Urothelium cell line (cell line): ENCODE measurements at regions not wholly inside any gene's neighbourhood (a gene's known extent, or its start where the extent isn't known, plus 50 kb on each side); places are given as distances from the start of the nearest gene placed in this dataset.

Experiments used
- DNase-seq: peaks from one replicate; pipeline ENCODE4 v3.0.0; 2011; ENCODE audit warnings: low spot score, mixed read lengths
- FAIRE-seq: peaks from 2 replicates; lab custom pipeline; 2011; peaks lifted over from hg19 to GRCh38; lab: Jason Lieb, UNC

- DNase-seq, result no peak
- no peak for FAIRE-seq
These were observed 1989.0 kb downstream of the C4orf33 start for GRCh38 chr4:131084997-131085396.

- DNase-seq (peak; percentile 2), FAIRE-seq (no peak)
These were observed 1995.9 kb downstream of the C4orf33 start for GRCh38 chr4:131091896-131092295.

GRCh38 chr4:131093303-131093702 lies 1997.4 kb downstream of the C4orf33 start:
- FAIRE-seq, result no peak
- DNase-seq, result no peak

- DNase-seq (no peak), FAIRE-seq (no peak)
These were observed 2003.0 kb downstream of the C4orf33 start for GRCh38 chr4:131098976-131099375.

GRCh38 chr4:131113273-131113672 lies 2017.3 kb downstream of the C4orf33 start:
- FAIRE-seq, result no peak
- DNase-seq, result no peak

- no peak for DNase-seq
- FAIRE-seq, result no peak
These were observed 2017.8 kb downstream of the C4orf33 start for GRCh38 chr4:131113704-131114103.

GRCh38 chr4:131119661-131120060 lies 2023.7 kb downstream of the C4orf33 start:
- FAIRE-seq (no peak), DNase-seq (no peak)

GRCh38 chr4:131137196-131137595 lies 2011.9 kb upstream of the PCDH10 start:
- no peak for DNase-seq
- no peak for FAIRE-seq

GRCh38 chr4:131159261-131159660 lies 1989.8 kb upstream of the PCDH10 start:
- FAIRE-seq, result no peak
- no peak for DNase-seq

GRCh38 chr4:131192318-131192717 lies 1956.8 kb upstream of the PCDH10 start:
- DNase-seq, result no peak
- FAIRE-seq, result no peak

- DNase-seq (no peak), FAIRE-seq (no peak)
These were observed 1941.5 kb upstream of the PCDH10 start for GRCh38 chr4:131207589-131207988.

GRCh38 chr4:131248314-131248713 lies 1900.8 kb upstream of the PCDH10 start:
- FAIRE-seq (no peak), DNase-seq (no peak)

- DNase-seq (no peak), FAIRE-seq (no peak)
These were observed 1897.8 kb upstream of the PCDH10 start for GRCh38 chr4:131251321-131251720.

- no peak for DNase-seq
- FAIRE-seq, result no peak
These were observed 1891.9 kb upstream of the PCDH10 start for GRCh38 chr4:131257241-131257640.

GRCh38 chr4:131258361-131258760 lies 1890.7 kb upstream of the PCDH10 start:
- no peak for DNase-seq
- FAIRE-seq, result no peak

- FAIRE-seq, result no peak
- DNase-seq, result no peak
These were observed 1860.7 kb upstream of the PCDH10 start for GRCh38 chr4:131288441-131288840.

- FAIRE-seq (no peak), DNase-seq (no peak)
These were observed 1852.9 kb upstream of the PCDH10 start for GRCh38 chr4:131296192-131296591.

GRCh38 chr4:131302108-131302507 lies 1847.0 kb upstream of the PCDH10 start:
- DNase-seq (no peak), FAIRE-seq (no peak)

GRCh38 chr4:131304686-131305085 lies 1844.4 kb upstream of the PCDH10 start:
- FAIRE-seq, result no peak
- DNase-seq, result no peak

GRCh38 chr4:131309628-131310027 lies 1839.5 kb upstream of the PCDH10 start:
- DNase-seq, result no peak
- no peak for FAIRE-seq

- no peak for DNase-seq
- FAIRE-seq, result no peak
These were observed 1833.0 kb upstream of the PCDH10 start for GRCh38 chr4:131316086-131316485.

- no peak for DNase-seq
These were observed 1811.2 kb upstream of the PCDH10 start for GRCh38 chr4:131337936-131338335.

GRCh38 chr4:131339137-131339536 lies 1810.0 kb upstream of the PCDH10 start:
- DNase-seq, result no peak
- no peak for FAIRE-seq

More at GRCh38 chr4:131337936-131338335, 1811.2 kb upstream of the PCDH10 start:
- no peak for FAIRE-seq

GRCh38 chr4:131344761-131345160 lies 1804.3 kb upstream of the PCDH10 start:
- DNase-seq (no peak), FAIRE-seq (no peak)
